A204.1 (cell line): ENCODE measurements at regions not wholly inside any gene's neighbourhood (a gene's known extent, or its start where the extent isn't known, plus 50 kb on each side); places are given as distances from the start of the nearest gene placed in this dataset.

Experiments used
- FAIRE-seq: peaks from 2 replicates; lab custom pipeline; 2012; peaks lifted over from hg19 to GRCh38; lab: Jason Lieb, UNC

GRCh38 chr20:40443753-40444152, 245.3 kb downstream of the MAFB start:
- no peak for FAIRE-seq

DNA sequence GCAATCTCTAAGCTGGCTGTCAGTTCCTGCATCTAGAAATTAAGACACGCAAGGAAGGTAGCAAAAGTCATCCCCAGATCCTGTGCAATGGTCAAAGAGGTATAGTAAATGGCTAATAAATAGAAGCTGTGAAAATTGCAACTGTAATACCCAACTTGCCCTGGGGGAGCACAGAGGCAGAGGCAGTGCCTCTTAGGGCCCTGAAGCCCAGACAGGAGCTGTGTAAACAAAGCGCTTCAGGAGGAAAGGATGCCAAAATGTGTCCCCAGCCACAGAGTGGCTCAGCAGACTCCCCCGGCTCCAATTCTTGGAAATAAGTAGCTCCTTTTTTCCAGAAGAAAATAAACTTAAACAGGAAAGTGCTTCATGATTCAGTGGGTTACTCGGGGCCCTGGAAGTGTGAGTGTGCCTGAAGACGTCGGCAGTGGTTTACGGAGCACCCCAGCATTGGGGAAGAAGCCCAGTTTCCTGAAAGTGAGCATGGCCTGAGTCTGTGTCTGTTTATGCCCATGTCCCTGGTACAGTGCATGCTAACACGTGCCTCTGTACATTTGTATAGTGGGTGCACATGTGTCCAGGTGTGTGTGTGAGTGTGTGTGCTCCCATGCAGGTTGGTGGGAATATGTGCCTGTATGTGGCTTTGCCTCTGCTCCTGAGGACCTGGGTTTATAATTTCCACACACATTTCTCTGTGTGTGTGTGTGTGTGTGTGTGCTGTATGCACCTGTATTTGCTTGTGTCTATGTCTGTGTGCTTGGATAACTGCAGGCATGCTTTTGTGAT, 246.7 kb downstream of the MAFB start:
- FAIRE-seq = no peak

GRCh38 chr20:40441771-40442170, 247.3 kb downstream of the MAFB start:
- no peak for FAIRE-seq

DNA sequence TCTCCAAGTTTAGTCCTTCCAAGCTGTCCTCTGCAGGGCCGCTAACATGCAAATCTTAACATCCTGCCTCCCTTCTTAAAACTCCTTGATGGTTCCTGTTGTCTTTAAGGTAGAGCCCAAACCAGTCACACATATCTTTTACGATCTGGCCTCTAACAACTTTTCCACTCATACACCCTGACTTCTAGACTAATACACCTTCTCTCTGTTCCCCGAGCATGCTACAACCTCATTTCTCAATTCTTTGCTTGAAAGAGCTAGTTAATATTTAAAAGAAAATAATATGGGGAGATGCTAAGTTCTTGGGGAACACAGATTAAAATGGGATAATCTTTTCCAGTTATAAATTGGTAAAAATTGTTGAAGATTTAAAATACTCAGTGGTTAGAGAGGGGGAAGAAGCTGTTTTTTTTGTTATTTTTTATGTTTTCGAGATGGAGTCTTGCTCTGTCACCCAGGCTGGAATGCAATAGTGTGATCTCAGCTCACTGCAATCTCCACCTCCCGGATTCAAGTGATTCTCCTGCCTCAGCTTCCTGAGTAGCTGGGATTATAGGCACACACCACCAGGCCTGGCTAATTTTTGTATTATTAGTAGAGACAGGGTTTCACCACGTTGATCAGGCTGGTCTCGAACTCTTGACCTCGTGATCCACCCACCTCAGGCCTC, 250.7 kb downstream of the MAFB start:
- FAIRE-seq = no peak

GRCh38 chr20:40436011-40436410, 253.0 kb downstream of the MAFB start:
- FAIRE-seq = no peak

- no peak for FAIRE-seq
These were observed 253.7 kb downstream of the MAFB start for GRCh38 chr20:40435146-40435895.

DNA sequence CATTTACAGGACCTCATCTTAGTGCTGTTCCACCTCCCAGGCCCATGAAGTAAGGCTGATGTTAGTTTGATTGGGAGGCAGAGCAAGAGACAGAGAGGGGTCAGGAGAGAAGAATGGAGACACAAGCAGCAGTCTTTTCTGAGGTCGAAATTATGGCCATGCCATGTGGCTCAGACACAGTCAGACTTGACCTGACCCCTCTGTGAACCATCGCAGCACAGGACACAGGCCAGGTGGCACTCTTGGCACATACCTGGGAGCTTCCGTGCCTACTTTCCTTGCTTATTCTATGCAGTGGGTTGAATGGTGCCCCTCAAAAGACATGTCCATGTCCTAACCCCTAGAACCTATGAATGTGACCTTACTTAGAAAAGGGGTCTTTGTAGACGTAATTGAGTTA, 254.9 kb downstream of the MAFB start:
- FAIRE-seq = no peak

- FAIRE-seq = no peak
These were observed 255.6 kb downstream of the MAFB start for GRCh38 chr20:40433341-40433861.

DNA sequence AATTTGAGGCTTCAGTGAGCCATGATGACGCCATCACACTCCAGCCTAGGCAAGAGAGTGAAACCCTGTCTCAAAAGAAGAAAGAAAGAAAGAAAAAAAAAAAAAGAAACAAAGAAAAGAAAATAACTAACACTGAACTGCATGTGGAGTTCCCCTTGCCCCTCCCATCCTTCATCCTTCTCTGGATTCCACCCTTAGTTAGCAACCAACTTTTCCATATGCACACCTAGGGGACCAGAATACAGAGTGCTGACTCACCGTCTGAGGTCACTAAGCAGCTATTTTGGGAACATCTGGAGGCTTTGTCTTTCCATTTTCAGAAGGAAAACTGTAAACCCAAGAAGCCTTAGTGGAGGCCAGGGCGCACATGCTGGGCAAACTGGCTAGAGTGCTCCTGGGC, 257.4 kb downstream of the MAFB start:
- no peak for FAIRE-seq

DNA sequence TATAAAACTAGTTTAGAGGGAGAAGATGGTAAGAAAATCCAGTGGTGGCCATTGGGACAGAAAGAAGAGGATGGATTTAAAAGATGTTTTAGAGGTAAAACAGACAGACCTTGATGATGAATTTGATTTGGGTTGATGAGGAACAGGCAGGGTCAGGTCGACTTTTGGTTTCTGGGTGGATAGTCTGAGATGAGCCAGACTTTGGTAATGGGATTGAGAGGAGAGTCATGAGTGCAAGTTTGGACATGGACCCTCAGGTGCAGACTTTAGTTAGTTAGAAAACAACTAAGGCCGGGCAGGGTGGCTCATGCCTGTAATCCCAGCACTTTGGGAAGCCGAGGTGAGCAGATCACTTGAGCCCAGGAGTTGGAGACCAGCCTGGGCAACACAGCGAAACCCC, 257.9 kb downstream of the MAFB start:
- no peak for FAIRE-seq

GRCh38 chr20:40427026-40427425, 262.0 kb downstream of the MAFB start:
- FAIRE-seq = no peak

DNA sequence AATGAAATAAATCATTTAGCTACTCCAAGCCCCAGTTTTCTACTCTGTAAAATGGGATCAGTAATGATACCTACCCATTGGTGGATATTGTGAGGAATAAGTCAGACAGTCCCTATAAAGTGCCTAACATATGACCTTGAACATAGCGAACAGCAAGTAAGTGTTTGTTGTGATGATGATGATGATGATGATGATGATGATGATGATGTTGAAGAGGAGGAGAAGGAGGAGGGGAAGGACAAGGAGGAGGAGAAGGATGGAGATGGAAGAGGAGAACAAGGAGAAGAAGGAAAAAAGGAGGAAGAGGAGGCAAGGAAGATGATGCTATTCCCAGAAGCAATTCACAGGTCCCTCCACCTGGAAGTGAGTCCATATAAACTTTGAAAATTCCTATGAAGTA, 264.3 kb downstream of the MAFB start:
- FAIRE-seq = no peak

- FAIRE-seq = no peak
These were observed 266.4 kb downstream of the MAFB start for GRCh38 chr20:40422656-40423055.

- FAIRE-seq = no peak
These were observed 272.8 kb downstream of the MAFB start for GRCh38 chr20:40416274-40416673.

DNA sequence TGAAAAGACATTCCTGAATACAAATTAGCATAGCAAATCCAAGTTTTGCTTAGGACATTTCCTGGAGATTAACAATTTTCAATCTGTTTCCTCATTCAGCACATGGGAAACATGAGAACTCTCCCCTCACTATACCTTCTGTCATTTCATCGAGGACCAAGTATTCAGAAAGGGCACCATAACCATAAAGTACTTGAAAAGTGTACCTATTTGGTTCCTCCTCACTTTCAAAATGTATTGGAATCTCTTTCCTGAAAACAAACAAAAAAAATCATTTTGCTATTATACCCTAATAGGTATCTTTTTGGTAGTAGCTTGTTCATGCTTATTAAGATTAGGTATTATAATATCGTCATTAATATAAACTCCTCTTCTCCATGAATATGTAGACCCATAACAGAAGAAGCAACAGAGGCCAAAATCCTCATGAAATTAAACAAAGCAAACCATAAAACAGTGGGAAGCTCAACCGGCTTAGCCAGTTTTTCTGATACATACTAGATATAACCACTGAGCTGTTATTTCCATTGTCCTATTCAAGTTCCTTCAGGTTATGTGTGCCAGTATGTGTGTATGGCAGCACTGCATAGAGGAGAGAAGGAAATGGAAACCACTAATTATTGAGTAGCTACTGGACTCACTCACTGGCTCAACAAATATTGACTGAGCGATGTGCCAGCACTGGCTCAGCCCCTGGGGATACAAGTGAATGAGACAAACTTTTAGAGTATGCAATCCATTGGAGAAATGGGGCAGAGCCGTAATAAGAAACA, 274.0 kb downstream of the MAFB start:
- FAIRE-seq = no peak

DNA sequence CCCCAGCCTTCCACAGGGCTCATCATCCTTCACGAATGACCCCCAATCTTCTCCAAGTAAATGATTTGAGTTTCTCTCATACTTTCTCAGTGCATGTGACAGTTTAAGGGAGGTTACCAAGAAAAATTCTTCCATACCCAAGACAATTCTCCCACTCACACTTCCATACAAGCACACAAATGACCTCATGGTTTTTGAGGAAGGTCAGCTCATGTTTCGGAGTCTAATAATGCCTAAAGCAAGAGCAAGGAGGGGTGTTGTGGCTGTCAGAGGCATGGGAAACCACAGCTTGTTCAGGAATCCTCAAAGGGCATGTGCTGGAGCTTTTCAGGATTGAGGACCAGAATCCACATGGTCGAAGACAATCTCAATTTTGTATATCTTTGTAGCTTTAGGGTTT, 279.0 kb downstream of the MAFB start:
- no peak for FAIRE-seq

DNA sequence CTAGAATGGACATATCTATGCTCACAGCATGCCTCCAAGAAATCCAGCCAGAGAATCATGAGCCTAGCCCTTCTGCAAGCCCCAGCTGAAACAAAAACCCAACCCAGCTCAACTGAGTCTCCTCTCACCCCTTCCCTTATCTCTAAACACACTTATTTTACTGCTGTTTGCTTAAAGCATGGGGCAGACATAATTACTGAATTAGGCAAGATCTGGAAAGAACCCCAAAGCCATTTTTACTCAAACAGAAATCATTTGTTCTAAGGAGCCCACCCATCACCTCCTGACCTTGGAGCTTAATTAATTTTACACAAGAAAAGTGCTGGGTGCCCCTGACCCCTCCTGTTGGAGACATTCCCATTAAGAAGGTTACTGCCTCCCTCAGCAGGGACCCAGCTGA, 291.6 kb downstream of the MAFB start:
- FAIRE-seq = no peak

DNA sequence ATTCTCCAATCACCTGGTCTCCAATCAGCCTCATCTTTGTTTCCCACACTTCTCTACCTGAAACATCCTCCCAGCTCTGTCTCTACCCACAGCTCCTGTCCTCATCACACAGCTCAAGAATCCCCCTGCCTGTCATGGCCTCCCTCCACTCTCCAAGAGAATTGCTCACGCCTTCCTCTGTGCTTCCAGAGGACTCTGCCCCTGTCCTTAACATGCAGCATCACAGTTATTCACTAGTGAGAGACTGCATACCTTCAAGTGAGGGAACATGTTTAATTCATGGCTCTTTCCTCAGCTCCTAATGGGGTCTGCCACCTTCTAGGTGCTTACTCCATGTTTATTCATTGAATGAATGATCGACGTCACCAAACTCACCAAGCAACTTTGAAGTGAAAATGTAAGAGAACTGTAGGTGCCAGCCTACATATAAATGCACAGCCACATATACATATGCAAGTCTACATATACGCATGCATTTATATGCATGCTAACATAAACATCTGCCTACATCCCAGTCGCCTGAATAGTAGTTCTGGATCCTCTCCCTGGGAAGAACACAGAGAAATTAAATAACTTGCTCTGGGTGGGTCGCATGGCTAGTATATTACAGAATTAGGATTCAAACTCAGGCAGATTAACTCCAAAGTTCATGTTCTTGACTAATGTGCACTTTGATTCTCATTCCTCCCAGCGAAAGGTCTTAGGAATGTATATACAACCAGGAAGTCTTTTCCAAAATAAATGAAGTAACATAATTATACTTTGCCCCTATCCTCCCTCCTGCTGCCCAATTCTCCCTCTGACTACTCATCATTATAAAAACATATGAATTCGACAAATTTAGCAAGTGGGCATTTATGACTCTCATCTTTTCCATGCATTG, 295.6 kb downstream of the MAFB start:
- no peak for FAIRE-seq

DNA sequence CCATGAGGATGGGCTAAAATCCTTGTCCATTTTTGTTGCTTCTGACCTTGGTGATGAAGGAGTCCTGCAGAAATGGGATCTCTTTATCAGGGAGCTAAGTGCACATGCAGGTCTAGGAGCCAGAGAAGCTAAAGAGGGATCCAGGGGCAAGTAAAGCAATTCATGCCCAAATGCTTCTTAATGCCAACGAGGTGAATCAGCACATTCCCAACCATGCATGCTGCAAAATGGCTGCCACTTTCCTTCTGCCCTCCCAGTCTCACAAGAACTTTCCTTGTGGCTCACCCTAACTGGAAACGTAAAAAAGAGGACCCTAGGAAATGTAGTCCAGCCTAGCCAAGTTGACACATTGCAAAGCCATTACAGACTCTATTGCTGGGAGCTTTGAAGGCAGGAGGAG, 298.4 kb downstream of the MAFB start:
- FAIRE-seq = no peak

GRCh38 chr20:40370800-40371199, 318.2 kb downstream of the MAFB start:
- FAIRE-seq = no peak

DNA sequence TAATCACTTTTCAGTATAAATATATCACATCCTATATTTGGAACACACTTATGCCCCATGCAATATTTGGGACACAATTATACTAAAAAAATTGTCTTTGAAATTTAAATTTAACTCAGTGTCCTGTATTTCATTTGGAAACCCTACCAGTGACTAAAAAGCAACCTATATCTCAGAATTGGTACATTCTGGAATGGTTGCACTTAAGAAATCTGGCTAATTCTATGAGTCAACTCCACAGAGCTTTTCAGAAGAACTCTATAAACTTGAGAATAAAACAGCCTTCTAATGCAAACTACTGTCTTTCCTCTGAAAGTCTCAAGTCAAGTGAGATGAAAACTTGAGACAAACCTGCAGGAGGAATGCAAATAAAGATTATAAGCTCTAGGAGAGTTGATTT, 320.2 kb downstream of the MAFB start:
- no peak for FAIRE-seq
